Activated T-cell treated with anti-CD3 and anti-CD28 coated beads, Interleukin-2, amount 50 U/mL, for 4 hours (primary cell): ENCODE measurements at regions not wholly inside any gene's neighbourhood (a gene's known extent, or its start where the extent isn't known, plus 50 kb on each side); places are given as distances from the start of the nearest gene placed in this dataset.
"Not testable (repeated sequence)": the region's sequence is repeated elsewhere in the genome, so short reads cannot be mapped to it uniquely, and the experiment has no call there.

Experiments
- ATAC-seq, 2 donors: fragments of 200-7000 bp; cut with Tn5 transposase; one replicate each; pipeline ENCODE4 v1.10.0; 2021
- DNase-seq: peaks from one replicate; pipeline ENCODE4 v3.0.0-alpha.2; 2020
- H3K27me3 Mint-ChIP-seq: one replicate; pipeline ENCODE4 v1.8.0; 2021; ENCODE audit warnings: low read depth, mixed read lengths
- H3K36me3 Mint-ChIP-seq: one replicate; pipeline ENCODE4 v1.8.0; 2022; ENCODE audit warnings: mixed read lengths; ENCODE audit not compliant: insufficient read depth
- H3K4me1 Mint-ChIP-seq: one replicate; pipeline ENCODE4 v1.8.0; 2021; ENCODE audit warnings: low read depth, mixed read lengths
- H3K4me3 Mint-ChIP-seq: one replicate; pipeline ENCODE4 v1.8.0; 2021; ENCODE audit warnings: mild to moderate bottlenecking, moderate library complexity, mixed read lengths
- H3K9me3 Mint-ChIP-seq: one replicate; pipeline ENCODE4 v1.8.0; 2021; ENCODE audit warnings: mixed read lengths

- no peaks in the 10 kb centered on the region for H3K27me3 Mint-ChIP-seq
- no peaks in the 10 kb centered on the region for H3K36me3 Mint-ChIP-seq
- no peaks in the 10 kb centered on the region for H3K4me1 Mint-ChIP-seq
- no peak for ATAC-seq
- H3K4me3 Mint-ChIP-seq, result no peak overlapping the region
- no peaks in the 10 kb centered on the region for H3K9me3 Mint-ChIP-seq
- DNase-seq, result no peak
Measured at GRCh38 chr16:65716737-65717700, 595.2 kb upstream of the CDH11 start.

DNA sequence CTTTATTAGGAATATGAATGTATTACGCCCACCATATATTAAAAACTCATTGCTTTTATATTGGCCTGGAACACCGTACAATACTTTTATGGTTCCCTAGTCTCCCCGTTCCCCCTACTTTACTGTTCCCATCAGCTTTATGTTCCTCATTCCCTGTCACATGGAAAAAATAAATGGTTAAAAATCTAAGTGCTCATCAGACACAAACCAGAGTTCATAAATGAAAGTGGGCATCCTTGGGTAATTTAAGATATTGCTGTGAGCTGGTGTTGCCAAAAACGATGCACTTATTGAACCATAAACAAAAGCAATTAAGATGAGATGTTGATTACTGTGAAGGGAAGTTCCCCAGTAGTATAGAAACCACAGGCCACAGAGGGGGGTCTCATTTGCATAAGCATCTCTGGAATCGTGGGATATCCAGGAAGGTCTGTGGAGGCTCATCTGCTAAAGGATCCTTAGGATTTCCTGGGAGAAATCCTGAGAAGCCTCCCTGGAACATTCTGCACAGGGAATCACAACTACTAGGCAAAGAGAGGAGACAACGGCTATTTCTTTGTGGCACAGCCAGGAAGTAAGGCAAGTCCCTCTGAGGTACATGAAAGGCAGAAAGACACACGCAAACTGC lies 591.4 kb upstream of the CDH11 start:
- no peaks in the 10 kb centered on the region for H3K27me3 Mint-ChIP-seq
- ATAC-seq (no peak), DNase-seq (no peak)
- no peak overlapping the region for H3K4me3 Mint-ChIP-seq
- no peaks in the 10 kb centered on the region for H3K36me3 Mint-ChIP-seq
- H3K4me1 Mint-ChIP-seq, result no peaks in the 10 kb centered on the region
- no peaks in the 10 kb centered on the region for H3K9me3 Mint-ChIP-seq

GRCh38 chr16:65710107-65710506 lies 588.2 kb upstream of the CDH11 start:
- no peak for ATAC-seq

GRCh38 chr16:65704866-65705265 lies 583.0 kb upstream of the CDH11 start:
- no peak overlapping the region for H3K4me3 Mint-ChIP-seq
- H3K36me3 Mint-ChIP-seq, result no peaks in the 10 kb centered on the region
- DNase-seq (no peak), ATAC-seq (no peak)
- no peaks in the 10 kb centered on the region for H3K4me1 Mint-ChIP-seq
- H3K9me3 Mint-ChIP-seq, result peaks cover 9% of the 10 kb centered on the region
- H3K27me3 Mint-ChIP-seq, result peaks cover 6% of the 10 kb centered on the region

More at GRCh38 chr16:65710107-65710506, 588.2 kb upstream of the CDH11 start:
- DNase-seq, result no peak
- Mint-ChIP-seq H3K27me3 (peaks cover 2% of the 10 kb centered on the region), H3K9me3 (peaks cover 9% of the 10 kb centered on the region), H3K4me3 (no peak overlapping the region), H3K4me1 (no peaks in the 10 kb centered on the region), H3K36me3 (no peaks in the 10 kb centered on the region)

GRCh38 chr16:65702707-65703402 lies 581.0 kb upstream of the CDH11 start:
- no peak overlapping the region for H3K4me3 Mint-ChIP-seq
- peaks cover 6% of the 10 kb centered on the region for H3K27me3 Mint-ChIP-seq
- no peak for ATAC-seq

DNA sequence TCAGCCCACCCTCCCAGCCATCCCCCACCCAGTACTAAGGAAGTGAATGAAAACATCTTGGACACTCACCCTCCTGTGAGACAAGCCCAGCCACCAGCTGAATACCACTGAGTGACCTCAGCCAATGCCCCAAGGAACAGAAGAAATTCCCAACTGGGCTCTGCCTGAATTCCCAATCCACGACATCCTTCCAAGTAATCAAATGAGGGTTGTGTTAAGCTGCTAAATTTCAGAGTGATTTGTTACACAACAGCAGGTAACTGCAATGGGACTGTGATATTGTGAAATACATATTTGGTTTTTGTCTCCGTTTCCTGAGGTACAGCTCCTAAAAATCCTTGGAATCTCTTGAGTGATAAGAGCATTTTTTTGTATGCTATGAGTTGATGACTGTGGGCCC lies 578.7 kb upstream of the CDH11 start:
- H3K4me1 Mint-ChIP-seq, result no peaks in the 10 kb centered on the region
- DNase-seq (no peak), ATAC-seq (no peak)
- no peak overlapping the region for H3K4me3 Mint-ChIP-seq
- no peaks in the 10 kb centered on the region for H3K36me3 Mint-ChIP-seq
- H3K27me3 Mint-ChIP-seq, result peaks cover 5% of the 10 kb centered on the region
- H3K9me3 Mint-ChIP-seq, result peaks cover 5% of the 10 kb centered on the region

More at GRCh38 chr16:65702707-65703402, 581.0 kb upstream of the CDH11 start:
- no peak for DNase-seq
- Mint-ChIP-seq H3K36me3 (no peaks in the 10 kb centered on the region), H3K4me1 (no peaks in the 10 kb centered on the region), H3K9me3 (peaks cover 9% of the 10 kb centered on the region)

- Mint-ChIP-seq H3K9me3 (no peaks in the 10 kb centered on the region), H3K4me3 (no peak overlapping the region), H3K36me3 (no peaks in the 10 kb centered on the region), H3K27me3 (peaks cover 4% of the 10 kb centered on the region), H3K4me1 (no peaks in the 10 kb centered on the region)
- DNase-seq (no peak), ATAC-seq (no peak)
Measured at GRCh38 chr16:65698791-65699321, 577.0 kb upstream of the CDH11 start.

DNA sequence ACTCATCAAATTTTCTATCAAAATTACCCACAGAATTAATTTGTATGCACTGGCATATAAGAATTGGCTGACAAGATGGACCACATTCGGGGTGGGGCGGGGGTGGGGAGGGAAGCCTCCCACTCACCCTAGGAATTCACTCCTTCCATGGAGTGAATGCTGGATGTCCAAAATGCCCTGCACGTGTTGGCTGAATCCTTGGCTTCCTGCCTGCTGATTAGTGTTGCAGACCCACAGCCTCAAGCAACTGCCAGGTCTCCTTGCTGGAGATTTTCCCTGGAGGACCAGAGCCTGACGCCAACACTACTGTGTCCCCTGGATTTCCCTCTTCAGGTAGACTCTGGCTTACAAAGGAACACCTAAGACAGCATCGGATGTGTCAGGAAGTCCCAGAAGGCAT lies 575.7 kb upstream of the CDH11 start:
- DNase-seq, result no peak
- H3K36me3 Mint-ChIP-seq, result no peaks in the 10 kb centered on the region
- no peaks in the 10 kb centered on the region for H3K4me1 Mint-ChIP-seq
- no peaks in the 10 kb centered on the region for H3K9me3 Mint-ChIP-seq
- H3K27me3 Mint-ChIP-seq, result no peaks in the 10 kb centered on the region
- H3K4me3 Mint-ChIP-seq, result no peak overlapping the region
- ATAC-seq, result no peak

- no peak overlapping the region for H3K4me3 Mint-ChIP-seq
- H3K36me3 Mint-ChIP-seq, result no peaks in the 10 kb centered on the region
- ATAC-seq, result no peak
- DNase-seq, result no peak
- H3K27me3 Mint-ChIP-seq, result no peaks in the 10 kb centered on the region
- no peaks in the 10 kb centered on the region for H3K4me1 Mint-ChIP-seq
- no peaks in the 10 kb centered on the region for H3K9me3 Mint-ChIP-seq
Measured at GRCh38 chr16:65697065-65697464, 575.2 kb upstream of the CDH11 start.

- ATAC-seq, result not testable (repeated sequence)
Measured at GRCh38 chr16:65691846-65692245, 570.0 kb upstream of the CDH11 start.

DNA sequence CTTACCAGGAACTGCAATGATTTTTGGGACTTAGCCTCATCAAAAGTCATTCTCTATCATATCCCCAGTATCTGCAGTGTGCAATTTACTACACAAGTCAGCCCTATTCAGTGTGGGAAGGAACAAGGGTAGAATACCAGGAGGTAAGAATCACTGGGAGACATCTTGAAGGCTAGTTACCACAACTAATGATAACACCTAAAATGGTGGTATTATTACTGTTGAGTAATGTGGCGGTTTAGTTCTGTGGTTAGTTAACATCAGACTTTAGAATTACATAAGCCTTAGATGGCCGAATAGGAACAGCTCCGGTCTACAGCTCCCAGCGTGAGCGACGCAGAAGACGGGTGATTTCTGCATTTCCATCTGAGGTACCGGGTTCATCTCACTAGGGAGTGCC lies 567.9 kb upstream of the CDH11 start:
- DNase-seq (no peak), ATAC-seq (no peak)
- no peaks in the 10 kb centered on the region for H3K36me3 Mint-ChIP-seq
- no peaks in the 10 kb centered on the region for H3K4me1 Mint-ChIP-seq
- H3K27me3 Mint-ChIP-seq, result peaks cover 2% of the 10 kb centered on the region
- no peak overlapping the region for H3K4me3 Mint-ChIP-seq
- H3K9me3 Mint-ChIP-seq, result peaks cover 7% of the 10 kb centered on the region

More at GRCh38 chr16:65691846-65692245, 570.0 kb upstream of the CDH11 start:
- not testable (repeated sequence) for H3K4me1 Mint-ChIP-seq, H3K9me3 Mint-ChIP-seq, H3K4me3 Mint-ChIP-seq, DNase-seq, H3K36me3 Mint-ChIP-seq, H3K27me3 Mint-ChIP-seq

DNA sequence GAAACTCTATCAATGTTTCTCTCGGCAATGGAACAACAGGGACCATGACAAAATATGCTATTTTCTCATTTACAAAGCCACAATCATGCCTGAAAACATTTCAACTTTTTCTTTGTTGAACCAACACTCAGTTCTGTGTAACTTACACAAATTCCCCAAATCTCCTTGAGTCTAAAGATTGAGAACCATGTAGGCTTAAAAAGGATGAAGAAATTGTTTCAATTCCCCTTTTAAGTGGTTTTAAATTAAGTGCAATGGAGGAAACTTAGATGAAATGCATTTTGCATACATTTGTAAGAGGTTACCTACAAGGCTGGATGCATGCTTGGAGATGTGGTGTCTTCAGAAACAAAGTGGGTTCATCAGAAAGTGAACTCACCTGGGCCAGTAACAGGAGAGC lies 566.4 kb upstream of the CDH11 start:
- Mint-ChIP-seq H3K36me3 (no peaks in the 10 kb centered on the region), H3K4me1 (no peaks in the 10 kb centered on the region), H3K27me3 (peaks cover 2% of the 10 kb centered on the region), H3K4me3 (no peak overlapping the region), H3K9me3 (peaks cover 9% of the 10 kb centered on the region)
- ATAC-seq, result no peak
- DNase-seq, result no peak

- H3K36me3 Mint-ChIP-seq, result no peaks in the 10 kb centered on the region
- peaks cover 2% of the 10 kb centered on the region for H3K27me3 Mint-ChIP-seq
- no peak for ATAC-seq
- DNase-seq, result no peak
- peaks cover 19% of the 10 kb centered on the region for H3K9me3 Mint-ChIP-seq
- H3K4me1 Mint-ChIP-seq, result no peaks in the 10 kb centered on the region
- H3K4me3 Mint-ChIP-seq, result no peak overlapping the region
Measured at GRCh38 chr16:65684230-65684629, 562.4 kb upstream of the CDH11 start.

DNA sequence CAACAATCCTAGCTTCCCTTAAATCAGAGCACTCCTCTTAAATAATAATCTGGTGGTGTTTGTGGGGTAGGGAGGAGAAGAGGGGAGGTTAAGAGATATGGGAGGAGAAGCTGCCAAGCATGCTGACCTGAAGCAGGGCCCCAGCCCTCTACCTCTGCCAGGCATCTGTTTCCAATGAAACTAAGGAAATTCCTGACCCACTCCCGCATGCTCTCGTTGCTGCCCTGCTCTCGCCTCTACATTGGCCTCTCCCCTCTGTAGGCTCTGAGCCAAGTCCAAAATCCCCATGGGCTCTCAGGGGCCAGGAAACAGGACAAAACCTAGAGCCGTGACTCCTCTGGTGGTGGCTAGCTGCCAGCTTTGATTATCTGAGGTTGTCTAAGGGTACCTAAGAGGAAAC lies 559.5 kb upstream of the CDH11 start:
- Mint-ChIP-seq H3K36me3 (no peaks in the 10 kb centered on the region), H3K27me3 (no peaks in the 10 kb centered on the region), H3K4me1 (no peaks in the 10 kb centered on the region), H3K4me3 (no peak overlapping the region), H3K9me3 (peaks cover 17% of the 10 kb centered on the region)
- no peak for ATAC-seq
- no peak for DNase-seq
